ENCODE measurements at regions not wholly inside any gene's neighbourhood (a gene's known extent, or its start where the extent isn't known, plus 50 kb on each side); places are given as distances from the start of the nearest gene placed in this dataset.

DNA sequence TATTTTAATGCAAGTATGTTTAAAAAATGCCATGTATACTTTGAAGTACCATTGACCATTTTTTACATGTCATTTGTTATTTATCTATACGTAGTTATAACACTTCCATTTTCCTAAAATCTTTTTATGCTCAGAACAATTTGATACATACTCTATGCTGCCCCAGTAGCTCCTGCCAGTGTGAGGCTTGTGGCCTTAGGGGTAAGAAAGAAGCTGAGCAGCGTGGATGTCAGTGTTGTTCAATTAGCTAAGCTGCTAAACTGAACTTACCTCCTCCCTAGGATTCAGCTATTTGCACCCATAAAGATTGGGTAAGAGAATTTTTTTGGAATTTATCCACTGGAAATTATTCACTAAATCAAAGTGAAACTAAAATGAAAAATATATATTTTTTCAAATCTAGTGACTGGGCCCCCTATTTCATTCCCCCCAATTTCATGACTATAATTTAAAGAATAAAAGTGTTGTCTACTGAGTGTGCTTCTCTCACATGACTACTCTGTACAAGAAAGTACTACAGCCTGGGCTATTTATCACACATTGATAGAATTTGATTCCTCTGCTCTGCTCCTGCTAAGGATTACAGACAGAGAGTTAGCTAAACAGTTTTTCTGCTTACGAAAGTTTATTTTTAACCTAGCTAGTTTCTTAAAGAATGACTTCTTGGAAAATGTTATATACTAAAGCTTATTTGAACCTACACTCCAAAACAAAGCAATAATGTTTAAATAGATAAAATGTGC, 1030.3 kb upstream of the ADGRL4 start:
- no peak overlapping the region for H3K27ac ChIP-seq
- no peaks in the 10 kb centered on the region for H3K27me3 ChIP-seq
- TF ChIP-seq, protein P1, sequence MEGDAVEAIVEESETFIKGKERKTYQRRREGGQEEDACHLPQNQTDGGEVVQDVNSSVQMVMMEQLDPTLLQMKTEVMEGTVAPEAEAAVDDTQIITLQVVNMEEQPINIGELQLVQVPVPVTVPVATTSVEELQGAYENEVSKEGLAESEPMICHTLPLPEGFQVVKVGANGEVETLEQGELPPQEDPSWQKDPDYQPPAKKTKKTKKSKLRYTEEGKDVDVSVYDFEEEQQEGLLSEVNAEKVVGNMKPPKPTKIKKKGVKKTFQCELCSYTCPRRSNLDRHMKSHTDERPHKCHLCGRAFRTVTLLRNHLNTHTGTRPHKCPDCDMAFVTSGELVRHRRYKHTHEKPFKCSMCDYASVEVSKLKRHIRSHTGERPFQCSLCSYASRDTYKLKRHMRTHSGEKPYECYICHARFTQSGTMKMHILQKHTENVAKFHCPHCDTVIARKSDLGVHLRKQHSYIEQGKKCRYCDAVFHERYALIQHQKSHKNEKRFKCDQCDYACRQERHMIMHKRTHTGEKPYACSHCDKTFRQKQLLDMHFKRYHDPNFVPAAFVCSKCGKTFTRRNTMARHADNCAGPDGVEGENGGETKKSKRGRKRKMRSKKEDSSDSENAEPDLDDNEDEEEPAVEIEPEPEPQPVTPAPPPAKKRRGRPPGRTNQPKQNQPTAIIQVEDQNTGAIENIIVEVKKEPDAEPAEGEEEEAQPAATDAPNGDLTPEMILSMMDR (IDR thresholded peaks at IDR 0.05): no peak
- H3K36me3 ChIP-seq: no peaks in the 10 kb centered on the region
- no peak for DNase-seq (ENCODE audit: low spot score)
- H3K4me3 ChIP-seq: no peak overlapping the region
- H3K4me1 ChIP-seq: no peaks in the 10 kb centered on the region
- no peaks in the 10 kb centered on the region for H3K9me3 ChIP-seq

DNA sequence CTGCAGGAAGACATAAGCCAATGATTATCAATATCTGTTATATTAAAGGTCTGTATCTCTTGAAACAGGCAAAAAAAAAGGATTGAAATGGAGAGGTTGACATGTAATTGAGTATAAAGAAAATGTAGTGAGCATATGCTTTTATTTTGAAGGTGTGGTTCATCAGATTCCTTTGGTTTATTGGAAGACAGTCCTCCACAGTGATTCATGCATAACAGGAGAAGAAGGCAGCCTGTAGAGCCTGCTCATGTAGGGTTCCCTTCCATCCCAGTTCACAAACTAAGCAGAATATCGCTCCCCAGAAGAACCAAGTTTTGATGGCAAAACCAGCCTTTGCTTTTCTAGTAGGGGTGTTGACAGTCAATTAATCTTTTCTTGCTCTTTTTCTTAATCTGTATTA, 1016.8 kb upstream of the ADGRL4 start:
- Histone ChIP-seq H3K4me1 (no peaks in the 10 kb centered on the region), H3K27me3 (no peaks in the 10 kb centered on the region), H3K36me3 (no peaks in the 10 kb centered on the region), H3K4me3 (no peak overlapping the region), H3K27ac (no peak overlapping the region), H3K9me3 (no peaks in the 10 kb centered on the region)
- TF ChIP-seq, protein P1 (IDR thresholded peaks at IDR 0.05): no peak
- no peak for DNase-seq (ENCODE audit: low spot score)

DNA sequence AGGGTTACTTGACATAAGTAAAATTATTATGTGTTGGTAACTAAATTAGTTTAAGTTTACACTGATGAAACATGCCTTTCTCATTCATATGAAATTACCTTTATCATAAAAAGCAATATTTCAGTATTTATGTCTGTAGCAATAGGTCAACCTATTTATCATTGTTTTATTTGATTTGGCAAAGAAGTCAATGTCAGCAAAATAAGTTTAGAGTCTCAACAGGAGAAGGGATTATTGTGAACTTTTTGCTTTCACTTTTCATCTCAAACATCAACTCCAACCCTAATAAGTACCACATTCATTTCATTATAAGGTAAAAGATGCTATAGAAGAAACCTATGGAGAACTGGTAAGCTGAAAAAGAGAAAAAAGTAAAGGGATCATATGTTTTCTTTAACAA, 1015.4 kb upstream of the ADGRL4 start:
- Histone ChIP-seq H3K27me3 (no peaks in the 10 kb centered on the region), H3K36me3 (no peaks in the 10 kb centered on the region), H3K27ac (no peak overlapping the region), H3K4me1 (no peaks in the 10 kb centered on the region), H3K4me3 (no peak overlapping the region), H3K9me3 (no peaks in the 10 kb centered on the region)
- TF ChIP-seq, protein P1 (IDR thresholded peaks at IDR 0.05): no peak
- no peak for DNase-seq (ENCODE audit: low spot score)

DNA sequence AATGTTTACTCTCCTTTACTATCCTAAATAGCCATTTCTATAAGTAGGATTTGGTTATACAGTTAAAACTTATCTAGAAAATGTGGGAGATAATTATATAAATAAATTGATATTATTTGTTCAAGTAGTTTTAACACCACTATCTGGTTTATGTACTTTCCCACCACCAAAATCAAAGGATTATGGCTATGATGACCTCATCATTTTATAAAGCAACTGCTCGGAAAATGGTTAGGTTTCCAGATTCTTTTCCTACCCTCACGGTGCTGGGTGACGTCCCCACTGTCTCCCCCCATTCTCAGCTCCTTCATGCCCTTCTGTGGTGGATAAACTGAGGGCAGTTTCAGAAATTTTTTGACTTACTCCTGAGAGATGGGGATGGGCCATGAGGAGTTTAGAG, 1011.8 kb upstream of the ADGRL4 start:
- Histone ChIP-seq H3K36me3 (no peaks in the 10 kb centered on the region), H3K27ac (no peak overlapping the region), H3K4me3 (no peak overlapping the region), H3K27me3 (no peaks in the 10 kb centered on the region), H3K4me1 (no peaks in the 10 kb centered on the region), H3K9me3 (no peaks in the 10 kb centered on the region)
- TF ChIP-seq, protein P1 (IDR thresholded peaks at IDR 0.05): no peak
- no peak for DNase-seq (ENCODE audit: low spot score)

DNA sequence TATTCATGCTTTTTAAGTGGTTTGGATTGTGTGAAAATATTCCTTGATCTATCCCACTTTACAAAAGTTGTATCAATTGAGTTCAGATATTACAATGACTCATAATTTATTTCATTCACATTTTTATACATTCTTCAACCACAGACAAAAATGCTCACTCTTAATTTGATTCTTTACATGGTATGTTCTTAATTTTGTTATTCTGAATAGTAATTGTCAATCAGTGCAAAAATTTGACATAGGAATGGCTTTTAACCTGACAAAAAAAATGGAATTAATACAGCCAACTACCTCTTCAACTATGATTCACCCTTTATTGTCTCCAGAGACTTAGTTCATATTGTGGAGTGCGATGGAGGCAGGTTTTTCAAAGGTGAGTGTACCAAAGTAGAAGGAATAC, 1002.4 kb upstream of the ADGRL4 start:
- Histone ChIP-seq H3K27me3 (no peaks in the 10 kb centered on the region), H3K27ac (no peak overlapping the region), H3K9me3 (no peaks in the 10 kb centered on the region), H3K4me3 (no peak overlapping the region), H3K36me3 (no peaks in the 10 kb centered on the region), H3K4me1 (no peaks in the 10 kb centered on the region)
- TF ChIP-seq, protein P1 (IDR thresholded peaks at IDR 0.05): no peak
- no peak for DNase-seq (ENCODE audit: low spot score)

DNA sequence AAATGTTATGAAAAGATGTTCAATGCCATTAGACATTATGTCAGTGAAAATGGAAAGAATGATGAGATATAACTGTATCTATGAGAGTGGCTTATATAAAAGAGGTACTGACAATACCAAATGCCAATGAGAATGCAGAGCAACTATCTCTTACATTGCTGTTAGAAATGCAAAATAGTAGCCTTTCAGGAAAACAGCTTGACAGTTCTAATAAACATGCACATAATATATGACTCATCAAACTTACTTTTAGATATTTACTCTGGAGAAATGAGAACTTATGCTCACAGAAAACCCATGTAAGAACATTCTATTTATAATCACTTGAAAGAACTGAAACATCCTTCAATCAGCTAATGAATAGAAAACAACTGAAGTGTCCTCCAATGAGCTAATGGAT, 996.7 kb upstream of the ADGRL4 start:
- DNase-seq (ENCODE audit: low spot score): no peak

More for the DNA sequence above, 996.7 kb upstream of the ADGRL4 start:
- Histone ChIP-seq H3K9me3 (no peaks in the 10 kb centered on the region), H3K4me3 (no peak overlapping the region), H3K27me3 (no peaks in the 10 kb centered on the region), H3K36me3 (no peaks in the 10 kb centered on the region), H3K27ac (no peak overlapping the region), H3K4me1 (no peaks in the 10 kb centered on the region)
- TF ChIP-seq, protein P1 (IDR thresholded peaks at IDR 0.05): no peak

Measured in right atrium auricular region (tissue), 2 donors.